H9 (cell line): ENCODE measurements at regions not wholly inside any gene's neighbourhood (a gene's known extent, or its start where the extent isn't known, plus 50 kb on each side); places are given as distances from the start of the nearest gene placed in this dataset.

Source experiments
- DNase-seq: peaks from one replicate; pipeline ENCODE4 v3.0.0-alpha.2; 2017
- H2AFZ ChIP-seq: one replicate; pipeline ENCODE4 v1.6.1; 2013; ENCODE audit warnings: mild to moderate bottlenecking, low read length, control low read depth, moderate library complexity
- H2AK5ac ChIP-seq: 2 replicates; pipeline ENCODE4 v1.6.1; 2013; ENCODE audit warnings: low read length, control low read depth, mixed read lengths; ENCODE audit not compliant: insufficient read length
- H2BK120ac ChIP-seq: one replicate; pipeline ENCODE4 v1.6.1; 2013; ENCODE audit warnings: low read depth, mild to moderate bottlenecking, low read length, control low read depth, inconsistent platforms; ENCODE audit not compliant: poor library complexity, severe bottlenecking
- H2BK12ac ChIP-seq: 2 replicates; pipeline ENCODE4 v1.6.1; 2013; ENCODE audit warnings: low read length, control low read depth, mixed read lengths, low read depth; ENCODE audit not compliant: insufficient read length
- H2BK15ac ChIP-seq: 2 replicates; pipeline ENCODE4 v1.6.1; 2013; ENCODE audit warnings: low read depth, low read length, control low read depth
- H2BK20ac ChIP-seq: one replicate; pipeline ENCODE4 v1.6.1; 2013; ENCODE audit warnings: low read depth, mild to moderate bottlenecking, low read length, control low read depth, inconsistent platforms; ENCODE audit not compliant: poor library complexity, severe bottlenecking
- H2BK5ac ChIP-seq: 2 replicates; pipeline ENCODE4 v1.6.1; 2013; ENCODE audit warnings: low read length, control low read depth, mixed read lengths; ENCODE audit not compliant: insufficient read length
- H3K14ac ChIP-seq: 2 replicates; pipeline ENCODE4 v1.6.1; 2013; ENCODE audit warnings: low read length, control low read depth; ENCODE audit not compliant: insufficient read depth
- H3K18ac ChIP-seq: 2 replicates; pipeline ENCODE4 v1.6.1; 2013; ENCODE audit warnings: low read depth, mild to moderate bottlenecking, mixed read lengths, low read length, control low read depth; ENCODE audit not compliant: insufficient read length
- H3K23ac ChIP-seq: 2 replicates; pipeline ENCODE4 v1.6.1; 2013; ENCODE audit warnings: low read length, control low read depth, mixed read lengths, low read depth; ENCODE audit not compliant: insufficient read length
- H3K23me2 ChIP-seq: 2 replicates; pipeline ENCODE4 v1.6.1; 2013; ENCODE audit warnings: low read depth, mild to moderate bottlenecking, mixed read lengths, low read length, control low read depth; ENCODE audit not compliant: insufficient read length, poor library complexity, severe bottlenecking
- H3K27ac ChIP-seq: 2 replicates; pipeline ENCODE4 v1.5.1; 2013; ENCODE audit warnings: low read length, control low read depth, mixed read lengths, low read depth; ENCODE audit not compliant: insufficient read length
- H3K27me3 ChIP-seq: 2 replicates; pipeline ENCODE4 v1.6.1; 2013; ENCODE audit warnings: low read length, control low read depth, inconsistent platforms; ENCODE audit not compliant: insufficient read depth
- H3K4ac ChIP-seq: 2 replicates; pipeline ENCODE4 v1.6.1; 2013; ENCODE audit warnings: low read depth, mild to moderate bottlenecking, control low read depth, inconsistent platforms, low read length, moderate library complexity
- H3K4me1 ChIP-seq: 2 replicates; pipeline ENCODE4 v1.6.1; 2013; ENCODE audit warnings: low read length, control low read depth, inconsistent platforms; ENCODE audit not compliant: insufficient read depth
- H3K4me2 ChIP-seq: 2 replicates; pipeline ENCODE4 v1.6.1; 2013; ENCODE audit warnings: low read length, control low read depth, mixed read lengths; ENCODE audit not compliant: insufficient read length, insufficient read depth
- H3K56ac ChIP-seq: 2 replicates; pipeline ENCODE4 v1.6.1; 2013; ENCODE audit warnings: low read depth, mild to moderate bottlenecking, mixed read lengths, low read length, control low read depth; ENCODE audit not compliant: insufficient read length
- H3K79me1 ChIP-seq: 2 replicates; pipeline ENCODE4 v1.6.1; 2013; ENCODE audit warnings: low read depth, mild to moderate bottlenecking, moderate library complexity, low read length, control low read depth, inconsistent platforms; ENCODE audit not compliant: insufficient read depth, poor library complexity, severe bottlenecking
- H3K79me2 ChIP-seq: 2 replicates; pipeline ENCODE4 v1.6.1; 2013; ENCODE audit warnings: low read length, control low read depth, inconsistent platforms; ENCODE audit not compliant: insufficient read depth
- H3K9ac ChIP-seq: 2 replicates; pipeline ENCODE4 v1.6.1; 2013; ENCODE audit warnings: low read length, control low read depth, mixed read lengths; ENCODE audit not compliant: insufficient read length; ENCODE audit errors: extremely low read depth
- H3K9me3 ChIP-seq: one replicate; pipeline ENCODE4 v1.6.1; 2013; ENCODE audit warnings: low read depth, low read length, inconsistent platforms; ENCODE audit not compliant: control insufficient read depth
- H3T11ph ChIP-seq: one replicate; pipeline ENCODE4 v1.6.1; 2013; ENCODE audit warnings: mild to moderate bottlenecking, low read length, control low read depth, inconsistent platforms
- H4K20me1 ChIP-seq: one replicate; pipeline ENCODE4 v1.6.1; 2013; ENCODE audit not compliant: control insufficient read depth, insufficient read length, insufficient read depth
- H4K5ac ChIP-seq: 2 replicates; pipeline ENCODE4 v1.6.1; 2013; ENCODE audit warnings: low read depth, mild to moderate bottlenecking, mixed read lengths, low read length, control low read depth; ENCODE audit not compliant: insufficient read length
- H4K8ac ChIP-seq: replicated peaks from 2 replicates; pipeline ENCODE4 v1.6.1; 2013; ENCODE audit warnings: low read length, control low read depth, mixed read lengths, low read depth; ENCODE audit not compliant: insufficient read length
- H4K91ac ChIP-seq: 2 replicates; pipeline ENCODE4 v1.6.1; 2013; ENCODE audit warnings: low read depth, mild to moderate bottlenecking, moderate library complexity, mixed read lengths, low read length, control low read depth; ENCODE audit not compliant: insufficient read length
- H3K27ac Mint-ChIP-seq, 3 experiments: 2 replicates in 2 of 3; 3 replicates in 1 of 3; pipeline ENCODE4 v1.8.0; 2020 to 2021; ENCODE audit warnings: mixed read lengths in 3 of 3, mild to moderate bottlenecking in 1 of 3, moderate library complexity in 1 of 3
- H3K27me3 Mint-ChIP-seq: 2 replicates; pipeline ENCODE4 v1.8.0; 2021; ENCODE audit warnings: low read depth, mild to moderate bottlenecking, moderate library complexity, mixed read lengths
- H3K36me3 Mint-ChIP-seq, 3 experiments: 2 replicates in 2 of 3; 3 replicates in 1 of 3; pipeline ENCODE4 v1.8.0; 2020 to 2021; ENCODE audit warnings: low read depth in 3 of 3, mixed read lengths in 3 of 3; ENCODE audit not compliant: insufficient read depth in 1 of 3
- H3K4me1 Mint-ChIP-seq, 2 experiments: 2 replicates each; pipeline ENCODE4 v1.8.0; 2020; ENCODE audit warnings: mixed read lengths in 2 of 2
- H3K4me3 Mint-ChIP-seq, 2 experiments: 2 replicates in 1 of 2; 3 replicates in 1 of 2; pipeline ENCODE4 v1.8.0; 2020 to 2021; ENCODE audit warnings: mild to moderate bottlenecking in 2 of 2, mixed read lengths in 2 of 2, moderate library complexity in 1 of 2
- H3K9me3 Mint-ChIP-seq, 2 experiments: 2 replicates in 1 of 2; 3 replicates in 1 of 2; pipeline ENCODE4 v1.8.0; 2020; ENCODE audit warnings: mild to moderate bottlenecking in 2 of 2, mixed read lengths in 2 of 2, moderate library complexity in 1 of 2
- CTCF ChIP-seq: fragments of 200-600 bp; sonication (generic); conservative IDR thresholded peaks from 3 replicates; pipeline ENCODE4 v1.8.0; 2021; ENCODE audit warnings: antibody characterized with exemption, mild to moderate bottlenecking
- WGBS: extraction: QIAGEN DNeasy Blood & Tissue Kit; methylation state at CpG from one replicate; pipeline ENCODE4 v1.1.7; 2013; ENCODE audit warnings: missing lambda C conversion rate, low lambda C conversion rate, mixed read lengths; ENCODE audit not compliant: insufficient read length; ENCODE audit errors: extremely low coverage; 5-methylcytosine and 5-hydroxymethylcytosine counted together

GRCh38 chr16:49204191-49204590 is 77.4 kb downstream of the CBLN1 start:
- H4K5ac ChIP-seq, result no peak overlapping the region
- no peak overlapping the region for H3K56ac ChIP-seq
- no peak overlapping the region for H2BK20ac ChIP-seq
- no peaks in the 10 kb centered on the region for H3K23me2 ChIP-seq
- no peak overlapping the region for H3K23ac ChIP-seq
- H2AFZ ChIP-seq, result no peak overlapping the region
- no peak overlapping the region for H2BK5ac ChIP-seq
- 100% methylated on average over 1 of the region's 4 CpGs for WGBS
- H3K27ac Mint-ChIP-seq, result no peak overlapping the region
- no peak overlapping the region for H4K91ac ChIP-seq
- no peak overlapping the region for H3K14ac ChIP-seq
- no peak for TF ChIP-seq CTCF
- no peaks in the 10 kb centered on the region for H3K4me1 ChIP-seq
- H3K27me3 ChIP-seq, result no peaks in the 10 kb centered on the region
- H3K9me3 Mint-ChIP-seq, result no peaks in the 10 kb centered on the region
- no peak overlapping the region for H3K27ac ChIP-seq
- H2AK5ac ChIP-seq, result no peak overlapping the region
- no peaks in the 10 kb centered on the region for H3K79me2 ChIP-seq
- H3K27me3 Mint-ChIP-seq, result peaks cover 10% of the 10 kb centered on the region
- H4K20me1 ChIP-seq, result no peaks in the 10 kb centered on the region
- H3K9me3 ChIP-seq, result no peaks in the 10 kb centered on the region
- no peak overlapping the region for H4K8ac ChIP-seq
- no peaks in the 10 kb centered on the region for H3K79me1 ChIP-seq
- no peak overlapping the region for H2BK12ac ChIP-seq
- H2BK120ac ChIP-seq, result no peak overlapping the region
- H3K4me1 Mint-ChIP-seq, result peaks cover 3 to 4% of the 10 kb centered on the region in 2 experiments; a peak in 1 of 4 replicates
- H3K9ac ChIP-seq, result no peak overlapping the region
- no peak overlapping the region for H2BK15ac ChIP-seq
- no peak for DNase-seq
- H3K4me3 Mint-ChIP-seq, result no peak overlapping the region
- H3T11ph ChIP-seq, result no peak overlapping the region
- no peak overlapping the region for H3K4me2 ChIP-seq
- no peak overlapping the region for H3K4ac ChIP-seq
- H3K36me3 Mint-ChIP-seq, result no peaks in the 10 kb centered on the region
- H3K18ac ChIP-seq, result no peak overlapping the region
